Keratinocyte (primary cell): ENCODE measurements at regions not wholly inside any gene's neighbourhood (a gene's known extent, or its start where the extent isn't known, plus 50 kb on each side); places are given as distances from the start of the nearest gene placed in this dataset.

ENCODE experiments used
- DNase-seq: peaks from one replicate; pipeline ENCODE4 v3.0.0-alpha.2; 2011; ENCODE audit warnings: low read depth, missing footprints, low spot score
- FAIRE-seq: peaks from 2 replicates; lab custom pipeline; 2011; peaks lifted over from hg19 to GRCh38; lab: Jason Lieb, UNC
- H2AFZ ChIP-seq: 2 replicates; pipeline ENCODE4 v1.6.0; 2012; ENCODE audit warnings: low read length, control low read depth, inconsistent platforms; ENCODE audit not compliant: control insufficient read depth
- H3K27ac ChIP-seq: 2 replicates; pipeline ENCODE4 v1.5.1; 2011; ENCODE audit warnings: low read length; ENCODE audit not compliant: control insufficient read depth, insufficient read depth
- H3K27me3 ChIP-seq: 3 replicates; pipeline ENCODE4 v1.6.0; 2011; ENCODE audit warnings: low read length; ENCODE audit not compliant: control insufficient read depth, insufficient read depth; ENCODE audit errors: extremely low read depth
- H3K36me3 ChIP-seq, 2 experiments: 2 replicates in 1 of 2; 3 replicates in 1 of 2; pipeline ENCODE4 v1.5.1; 2011; ENCODE audit warnings: low read length in 2 of 2, mild to moderate bottlenecking in 1 of 2; ENCODE audit not compliant: control insufficient read depth in 2 of 2, insufficient read depth in 2 of 2; ENCODE audit errors: extremely low read depth in 1 of 2
- H3K4me1 ChIP-seq: 3 replicates; pipeline ENCODE4 v1.5.1; 2011; ENCODE audit warnings: low read length; ENCODE audit not compliant: control insufficient read depth, insufficient read depth; ENCODE audit errors: extremely low read depth
- H3K4me2 ChIP-seq: 3 replicates; pipeline ENCODE4 v1.6.0; 2011; ENCODE audit warnings: low read depth, low read length; ENCODE audit not compliant: control insufficient read depth, insufficient read depth; ENCODE audit errors: extremely low read depth
- H3K4me3 ChIP-seq, 3 experiments: fragments of 200-600 bp in 1 of 3; sonication (generic) in 1 of 3; 2 replicates in 2 of 3; 3 replicates in 1 of 3; pipeline ENCODE4 v1.5.1; 2011 to 2016; ENCODE audit warnings: low read length in 3 of 3, mild to moderate bottlenecking in 3 of 3, control low read depth in 2 of 3, inconsistent platforms in 1 of 3, low read depth in 1 of 3, mixed read lengths in 1 of 3, mixed run types in 1 of 3, moderate library complexity in 1 of 3; ENCODE audit not compliant: control insufficient read depth in 2 of 3, insufficient read depth in 2 of 3; ENCODE audit errors: extremely low read depth in 1 of 3
- H3K79me2 ChIP-seq: 2 replicates; pipeline ENCODE4 v1.6.0; 2012; ENCODE audit warnings: low read length; ENCODE audit not compliant: control insufficient read depth, insufficient read depth
- H3K9ac ChIP-seq: 3 replicates; pipeline ENCODE4 v1.6.0; 2011; ENCODE audit warnings: low read length; ENCODE audit not compliant: control insufficient read depth, insufficient read depth; ENCODE audit errors: extremely low read depth
- H3K9me1 ChIP-seq: 3 replicates; pipeline ENCODE4 v1.6.0; 2011; ENCODE audit warnings: low read length; ENCODE audit not compliant: control insufficient read depth, insufficient read depth; ENCODE audit errors: extremely low read depth
- H3K9me3 ChIP-seq: 2 replicates; pipeline ENCODE4 v1.5.1; 2012; ENCODE audit warnings: low read depth, low read length; ENCODE audit not compliant: control insufficient read depth
- H4K20me1 ChIP-seq: 3 replicates; pipeline ENCODE4 v1.6.0; 2011; ENCODE audit warnings: low read length; ENCODE audit not compliant: control insufficient read depth, insufficient read depth; ENCODE audit errors: extremely low read depth
- CTCF ChIP-seq, 3 experiments: IDR thresholded peaks in 1 of 3; conservative IDR thresholded peaks in 1 of 3; optimal IDR thresholded peaks in 1 of 3; 2 replicates in 2 of 3; 3 replicates in 1 of 3; pipeline versions ENCODE3 to v1.5.1; 2011; ENCODE audit warnings: low read length in 3 of 3, mild to moderate bottlenecking in 3 of 3, moderate library complexity in 2 of 3, control low read depth in 1 of 3, inconsistent platforms in 1 of 3; ENCODE audit not compliant: insufficient read depth in 2 of 3; ENCODE audit errors: extremely low read depth in 1 of 3
- EZH2 ChIP-seq: IDR thresholded peaks from one replicate; pipeline ENCODE4 v1.6.1; 2012; ENCODE audit warnings: inconsistent platforms, mild to moderate bottlenecking, low read length, moderate library complexity
- dilution Hi-C: fragments of 300-500 bp; cut with MboI; formaldehyde crosslinking; loops from one replicate; pipeline ENCODE4 v1.7.0; 2020; ENCODE audit warnings: low sequenced_read_pairs; ENCODE audit not compliant: extremely low pct_ligation_motif_present

- no peaks in the 10 kb centered on the region for H3K36me3 ChIP-seq
- no peaks in the 10 kb centered on the region for H4K20me1 ChIP-seq
- H3K27ac ChIP-seq: no peak overlapping the region
- H3K4me2 ChIP-seq: no peak overlapping the region
- DNase-seq (no peak), FAIRE-seq (no peak)
- H3K9ac ChIP-seq: no peak overlapping the region
- dilution Hi-C loops: no loop called here
- no peaks in the 10 kb centered on the region for H3K27me3 ChIP-seq
- TF ChIP-seq CTCF (optimal IDR thresholded peaks at IDR 0.05 in 1 of 3, IDR thresholded peaks at IDR 0.05 in 1 of 3, conservative IDR thresholded peaks at IDR 0.05 in 1 of 3; ENCODE audit: extremely low read depth in 1 of 3, insufficient read depth in 2 of 3, low read length in 3 of 3): no peak
- no peak for TF ChIP-seq EZH2
- H3K9me1 ChIP-seq: no peaks in the 10 kb centered on the region
- no peaks in the 10 kb centered on the region for H3K79me2 ChIP-seq
- H3K9me3 ChIP-seq: no peaks in the 10 kb centered on the region
- H3K4me3 ChIP-seq: no peak overlapping the region
- no peaks in the 10 kb centered on the region for H3K4me1 ChIP-seq
- no peak overlapping the region for H2AFZ ChIP-seq
These were observed 140.9 kb downstream of the PMP22 start for GRCh38 chr17:15124264-15124595.

GRCh38 chr17:15123593-15124263 is 141.4 kb downstream of the PMP22 start:
- Histone ChIP-seq H3K9me3 (no peaks in the 10 kb centered on the region), H3K4me3 (no peak overlapping the region), H4K20me1 (no peaks in the 10 kb centered on the region), H3K27ac (no peak overlapping the region), H3K9ac (no peak overlapping the region), H2AFZ (no peak overlapping the region), H3K9me1 (no peaks in the 10 kb centered on the region), H3K4me2 (no peak overlapping the region), H3K36me3 (no peaks in the 10 kb centered on the region), H3K79me2 (no peaks in the 10 kb centered on the region), H3K27me3 (no peaks in the 10 kb centered on the region), H3K4me1 (no peaks in the 10 kb centered on the region)
- dilution Hi-C loops: no loop called here
- DNase-seq (no peak), FAIRE-seq (peak; percentile 36)
- TF ChIP-seq CTCF (optimal IDR thresholded peaks at IDR 0.05 in 1 of 3, IDR thresholded peaks at IDR 0.05 in 1 of 3, conservative IDR thresholded peaks at IDR 0.05 in 1 of 3; ENCODE audit: extremely low read depth in 1 of 3, insufficient read depth in 2 of 3, low read length in 3 of 3) (no peak), EZH2 (no peak)
